WERI-Rb-1 (cell line): ENCODE measurements at regions not wholly inside any gene's neighbourhood (a gene's known extent, or its start where the extent isn't known, plus 50 kb on each side); places are given as distances from the start of the nearest gene placed in this dataset.
"Not testable (repeated sequence)": the region's sequence is repeated elsewhere in the genome, so short reads cannot be mapped to it uniquely, and the experiment has no call there.

Experiments
- DNase-seq: peaks from one replicate; pipeline ENCODE4 v3.0.0-alpha.2; 2020
- H3K27ac ChIP-seq: fragments of 250-450 bp; sonication (Bioruptor Pico); 2 replicates; pipeline ENCODE4 v1.5.1; 2020; ENCODE audit warnings: mild to moderate bottlenecking, moderate library complexity
- H3K27me3 ChIP-seq: fragments of 250-450 bp; sonication (Bioruptor Pico); 2 replicates; pipeline ENCODE4 v1.5.1; 2021; ENCODE audit warnings: mild to moderate bottlenecking, low read depth, moderate library complexity; ENCODE audit not compliant: insufficient read depth, severe bottlenecking
- H3K36me3 ChIP-seq: fragments of 250-450 bp; sonication (Bioruptor Pico); 2 replicates; pipeline ENCODE4 v1.5.1; 2020; ENCODE audit warnings: mild to moderate bottlenecking, moderate library complexity
- H3K4me3 ChIP-seq: 2 replicates; pipeline ENCODE4 v1.5.1; 2011; ENCODE audit warnings: low read depth, mild to moderate bottlenecking, control low read depth, low read length
- H3K9me3 ChIP-seq: fragments of 250-450 bp; sonication (Bioruptor Pico); 2 replicates; pipeline ENCODE4 v1.5.1; 2021; ENCODE audit warnings: mild to moderate bottlenecking, moderate library complexity; ENCODE audit not compliant: severe bottlenecking
- CTCF ChIP-seq: IDR thresholded peaks from 2 replicates; pipeline ENCODE4 v1.5.1; 2011; ENCODE audit warnings: low read depth, mild to moderate bottlenecking, control low read depth, inconsistent platforms, low read length

- Histone ChIP-seq H3K27ac (no peak overlapping the region), H3K27me3 (no peaks in the 10 kb centered on the region), H3K36me3 (no peaks in the 10 kb centered on the region), H3K9me3 (no peaks in the 10 kb centered on the region), H3K4me3 (no peak overlapping the region)
- no peak for TF ChIP-seq CTCF
- no peak for DNase-seq
Measured at GRCh38 chr3:73835945-73836344, 211.2 kb upstream of the PDZRN3 start.

GRCh38 chr3:73832426-73832825, 207.7 kb upstream of the PDZRN3 start:
- DNase-seq = no peak
- H3K27ac ChIP-seq = no peak overlapping the region
- TF ChIP-seq CTCF = no peak
- H3K9me3 ChIP-seq = no peaks in the 10 kb centered on the region
- no peak overlapping the region for H3K4me3 ChIP-seq
- no peaks in the 10 kb centered on the region for H3K36me3 ChIP-seq
- H3K27me3 ChIP-seq = no peaks in the 10 kb centered on the region

GRCh38 chr3:73828348-73828747, 203.6 kb upstream of the PDZRN3 start:
- TF ChIP-seq CTCF = no peak
- no peak overlapping the region for H3K4me3 ChIP-seq
- no peak for DNase-seq
- H3K27ac ChIP-seq = no peak overlapping the region
- no peaks in the 10 kb centered on the region for H3K27me3 ChIP-seq
- H3K36me3 ChIP-seq = no peaks in the 10 kb centered on the region
- H3K9me3 ChIP-seq = no peaks in the 10 kb centered on the region

- H3K4me3 ChIP-seq = no peak overlapping the region
- no peak for TF ChIP-seq CTCF
- H3K27me3 ChIP-seq = no peaks in the 10 kb centered on the region
- no peaks in the 10 kb centered on the region for H3K9me3 ChIP-seq
- H3K27ac ChIP-seq = no peak overlapping the region
- no peaks in the 10 kb centered on the region for H3K36me3 ChIP-seq
- no peak for DNase-seq
Measured at GRCh38 chr3:73827725-73828211, 203.0 kb upstream of the PDZRN3 start.

GRCh38 chr3:73827204-73827603, 202.5 kb upstream of the PDZRN3 start:
- no peak for TF ChIP-seq CTCF
- Histone ChIP-seq H3K36me3 (no peaks in the 10 kb centered on the region), H3K9me3 (no peaks in the 10 kb centered on the region), H3K27ac (no peak overlapping the region), H3K4me3 (no peak overlapping the region), H3K27me3 (no peaks in the 10 kb centered on the region)
- no peak for DNase-seq

GRCh38 chr3:73820896-73821295, 196.2 kb upstream of the PDZRN3 start:
- not testable (repeated sequence) for H3K4me3 ChIP-seq, DNase-seq

More at GRCh38 chr3:73820896-73821295, 196.2 kb upstream of the PDZRN3 start:
- not testable (repeated sequence) for H3K36me3 ChIP-seq, H3K27ac ChIP-seq, H3K27me3 ChIP-seq, H3K9me3 ChIP-seq
